ENCODE measurements at regions not wholly inside any gene's neighbourhood (a gene's known extent, or its start where the extent isn't known, plus 50 kb on each side); places are given as distances from the start of the nearest gene placed in this dataset.

GRCh38 chr14:65794674-65795279, 382.2 kb downstream of the FUT8 start:
- no peak for DNase-seq

- DNase-seq, result no peak
Measured at GRCh38 chr14:65798216-65798615, 385.7 kb downstream of the FUT8 start.

- DNase-seq, result no peak
Measured at GRCh38 chr14:65800694-65801093, 388.2 kb downstream of the FUT8 start.

GRCh38 chr14:65802196-65802595, 389.7 kb downstream of the FUT8 start:
- no peak for DNase-seq

- no peak for DNase-seq
Measured at GRCh38 chr14:65803885-65804284, 391.4 kb downstream of the FUT8 start.

GRCh38 chr14:65804439-65805112, 392.0 kb downstream of the FUT8 start:
- DNase-seq, result no peak

GRCh38 chr14:65805113-65805473, 392.6 kb downstream of the FUT8 start:
- no peak for DNase-seq

- no peak for DNase-seq
Measured at GRCh38 chr14:65808390-65808789, 395.9 kb downstream of the FUT8 start.

GRCh38 chr14:65810322-65810721, 397.8 kb downstream of the FUT8 start:
- DNase-seq, result peak in 1 of 2 experiments; percentile 6

- no peak for DNase-seq
Measured at GRCh38 chr14:65813760-65814384, 401.3 kb downstream of the FUT8 start.

GRCh38 chr14:65815127-65815526, 402.6 kb downstream of the FUT8 start:
- DNase-seq, result no peak

- DNase-seq, result no peak
Measured at GRCh38 chr14:65817011-65817410, 404.5 kb downstream of the FUT8 start.

- DNase-seq, result no peak
Measured at GRCh38 chr14:65819569-65819968, 407.0 kb downstream of the FUT8 start.

- no peak for DNase-seq
Measured at GRCh38 chr14:65821224-65821753, 408.8 kb downstream of the FUT8 start.

GRCh38 chr14:65824285-65824977, 411.9 kb downstream of the FUT8 start:
- DNase-seq, result peak; percentile 35

- no peak for DNase-seq
Measured at GRCh38 chr14:65824978-65825299, 412.4 kb downstream of the FUT8 start.

- no peak for DNase-seq
Measured at GRCh38 chr14:65826946-65827345, 414.4 kb downstream of the FUT8 start.

GRCh38 chr14:65827520-65827919, 415.0 kb downstream of the FUT8 start:
- DNase-seq, result no peak

GRCh38 chr14:65828396-65828795, 415.9 kb downstream of the FUT8 start:
- DNase-seq, result no peak

- no peak for DNase-seq
Measured at GRCh38 chr14:65832431-65833266, 420.1 kb downstream of the FUT8 start.

- no peak for DNase-seq
Measured at GRCh38 chr14:65833267-65833880, 420.8 kb downstream of the FUT8 start.

GRCh38 chr14:65834051-65834450, 421.5 kb downstream of the FUT8 start:
- no peak for DNase-seq
